Ishikawa (cell line): ENCODE measurements at regions not wholly inside any gene's neighbourhood (a gene's known extent, or its start where the extent isn't known, plus 50 kb on each side); places are given as distances from the start of the nearest gene placed in this dataset.

Experiments used
- CEBPB ChIP-seq: IDR thresholded peaks from 2 replicates; pipeline ENCODE4 v1.6.1; 2012
- CREB1 ChIP-seq: IDR thresholded peaks from 2 replicates; pipeline ENCODE4 v1.6.1; 2012; ENCODE audit warnings: low read depth
- RAD21 ChIP-seq: IDR thresholded peaks from 2 replicates; pipeline ENCODE4 v1.6.1; 2012; ENCODE audit warnings: low read depth
- TF ChIP-seq, protein P1 (sequence below): IDR thresholded peaks from 2 replicates; pipeline ENCODE4 v1.6.1; 2012

DNA sequence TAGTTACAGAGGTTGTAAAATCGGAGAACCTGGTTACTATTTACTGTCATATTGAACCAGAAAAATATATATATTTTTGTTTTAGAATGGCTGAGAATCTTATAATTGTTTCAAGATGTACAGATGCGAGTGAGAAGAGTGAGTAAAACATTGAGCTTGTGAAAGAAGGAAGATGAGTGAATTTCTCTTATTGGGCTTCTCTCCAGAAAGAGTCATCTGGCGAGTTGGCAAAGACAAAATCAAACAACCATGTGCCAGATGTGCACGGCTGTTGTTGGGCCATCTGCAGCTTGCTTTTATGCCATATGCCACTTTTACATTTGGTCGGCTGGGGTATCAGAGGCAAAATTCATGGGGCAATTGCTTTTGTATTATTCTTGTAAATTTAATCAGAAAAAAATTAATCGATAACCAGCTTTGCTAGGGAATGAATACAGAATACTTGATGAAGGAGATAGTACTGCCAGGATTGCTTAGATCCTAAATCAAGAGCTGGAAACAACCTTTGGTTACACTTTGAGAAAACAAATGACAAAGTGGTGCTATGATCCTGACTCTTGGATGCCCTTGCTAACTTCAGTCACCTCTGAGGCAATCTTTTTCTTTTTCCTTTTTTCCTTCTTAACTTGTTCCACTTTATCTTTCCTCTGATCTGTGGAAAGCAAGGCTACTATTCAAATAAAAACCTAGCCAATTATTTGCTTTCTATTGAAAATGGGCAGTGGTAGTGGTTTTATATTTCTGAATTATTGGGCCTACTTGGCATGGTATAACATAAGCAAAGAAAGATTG is 97.1 kb upstream of the GRIK2 start:
- TF ChIP-seq, protein P1, sequence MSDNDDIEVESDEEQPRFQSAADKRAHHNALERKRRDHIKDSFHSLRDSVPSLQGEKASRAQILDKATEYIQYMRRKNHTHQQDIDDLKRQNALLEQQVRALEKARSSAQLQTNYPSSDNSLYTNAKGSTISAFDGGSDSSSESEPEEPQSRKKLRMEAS: no peak
- TF ChIP-seq CEBPB (no peak), CREB1 (no peak), RAD21 (no peak)
